Thymus (tissue), 11 donors: ENCODE measurements at regions not wholly inside any gene's neighbourhood (a gene's known extent, or its start where the extent isn't known, plus 50 kb on each side); places are given as distances from the start of the nearest gene placed in this dataset.

Experiments used
- DNase-seq, 9 donors: peaks; one replicate each; pipeline ENCODE4 v3.0.0-alpha.2; 2013; ENCODE audit warnings: low spot score in 9 of 9, low read depth in 6 of 9, missing footprints in 1 of 9
- H3K27ac ChIP-seq, 2 donors: one replicate each; pipeline ENCODE4 v1.5.1; 2013; ENCODE audit warnings: control low read depth in 1 of 2, low read depth in 1 of 2, low read length in 1 of 2, mild to moderate bottlenecking in 1 of 2, moderate library complexity in 1 of 2
- H3K27me3 ChIP-seq, 2 donors: one replicate each; pipeline ENCODE4 v1.5.1; 2013; ENCODE audit warnings: low read length in 1 of 2; ENCODE audit not compliant: control insufficient read depth in 2 of 2, insufficient read depth in 1 of 2
- H3K36me3 ChIP-seq, 2 donors: one replicate each; pipeline ENCODE4 v1.5.1; 2013; ENCODE audit warnings: low read length in 1 of 2, mild to moderate bottlenecking in 1 of 2, moderate library complexity in 1 of 2; ENCODE audit not compliant: control insufficient read depth in 2 of 2, insufficient read depth in 2 of 2
- H3K4me1 ChIP-seq, 2 donors: one replicate each; pipeline ENCODE4 v1.5.1; 2013; ENCODE audit warnings: low read length in 2 of 2; ENCODE audit not compliant: control insufficient read depth in 2 of 2, insufficient read depth in 2 of 2
- H3K4me3 ChIP-seq, 2 donors: one replicate each; pipeline ENCODE4 v1.5.1; 2013; ENCODE audit warnings: low read length in 2 of 2, control low read depth in 1 of 2, mild to moderate bottlenecking in 1 of 2
- H3K9me3 ChIP-seq, 2 donors: one replicate each; pipeline ENCODE4 v1.5.1; 2013; ENCODE audit warnings: low read length in 1 of 2, mild to moderate bottlenecking in 1 of 2; ENCODE audit not compliant: control insufficient read depth in 2 of 2, insufficient read depth in 1 of 2
- whole genome bisulfite sequencing: extraction: QIAGEN DNeasy Blood & Tissue Kit; methylation state at CpG from one replicate; pipeline ENCODE4 v1.1.7; 2013; 5-methylcytosine and 5-hydroxymethylcytosine counted together
- donor health status: healthy.

DNA sequence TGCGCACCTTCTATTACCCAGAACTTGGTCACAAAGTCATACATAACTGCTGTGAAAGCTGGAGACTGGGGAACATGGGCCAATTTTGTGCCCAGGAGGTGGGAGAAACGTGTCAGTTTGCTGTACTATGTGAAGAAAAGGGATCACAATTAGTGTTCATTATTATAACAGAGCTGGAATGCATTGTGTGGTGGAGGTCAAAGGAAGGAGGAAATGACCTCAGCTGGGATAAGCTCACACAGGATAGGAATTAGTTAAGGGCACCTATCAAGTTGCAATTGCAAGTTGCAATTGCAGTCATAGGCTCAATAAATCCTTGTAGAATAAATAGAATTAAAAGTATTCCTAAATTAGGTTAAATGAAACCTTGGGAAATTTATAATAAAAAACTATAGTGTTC, 103.9 kb upstream of the OBI1 start:
- Histone ChIP-seq H3K27me3 (no peaks in the 10 kb centered on the region), H3K4me1 (no peaks in the 10 kb centered on the region), H3K4me3 (no peak overlapping the region), H3K27ac (no peak overlapping the region), H3K9me3 (no peaks in the 10 kb centered on the region), H3K36me3 (no peaks in the 10 kb centered on the region)
- 63% methylated on average over 2 of the region's 2 CpGs for WGBS
- no peak for DNase-seq

DNA sequence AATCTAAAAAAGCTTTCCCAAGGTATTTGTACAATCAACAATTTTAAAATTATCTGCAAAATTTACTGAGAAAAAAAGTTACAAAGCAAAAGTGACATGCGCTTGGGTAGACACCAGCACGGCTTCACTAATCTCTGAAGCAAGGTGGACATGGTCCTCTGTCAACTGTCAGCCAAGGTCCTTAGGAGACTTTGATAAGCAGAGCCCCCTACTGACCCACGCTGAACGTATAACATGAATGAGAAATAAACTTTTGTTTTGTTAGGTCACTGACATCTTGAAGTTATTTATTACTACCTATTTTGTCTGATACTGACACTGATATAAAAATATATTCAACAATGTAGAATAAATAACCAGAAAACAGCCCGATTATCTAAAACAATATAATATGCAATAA, 100.7 kb upstream of the OBI1 start:
- Histone ChIP-seq H3K27ac (no peak overlapping the region), H3K27me3 (no peaks in the 10 kb centered on the region), H3K4me3 (no peak overlapping the region), H3K36me3 (no peaks in the 10 kb centered on the region), H3K9me3 (no peaks in the 10 kb centered on the region), H3K4me1 (no peaks in the 10 kb centered on the region)
- WGBS = 82% methylated on average over 5 of the region's 5 CpGs
- DNase-seq = no peak

DNA sequence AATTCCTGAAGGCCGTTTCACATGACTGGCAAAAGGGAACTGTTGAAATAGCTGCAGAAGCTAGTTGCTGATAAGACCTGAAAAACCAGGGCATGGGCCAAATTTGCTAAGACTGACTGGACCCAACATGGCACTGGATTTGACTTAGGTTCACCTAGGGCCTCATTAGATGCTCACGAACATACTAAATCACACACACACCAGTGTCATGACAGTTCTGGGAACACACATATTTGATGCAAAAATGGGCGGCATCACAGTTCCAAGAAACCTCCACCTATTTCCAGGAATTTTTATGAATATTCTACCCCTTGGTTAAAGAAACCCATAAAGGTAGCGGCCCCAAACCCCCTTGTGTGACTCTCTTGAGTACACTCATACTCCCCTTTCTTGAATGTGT, 99.6 kb upstream of the OBI1 start:
- WGBS = 86% methylated on average over 4 of the region's 4 CpGs
- Histone ChIP-seq H3K9me3 (no peaks in the 10 kb centered on the region), H3K36me3 (no peaks in the 10 kb centered on the region), H3K4me3 (no peak overlapping the region), H3K27ac (no peak overlapping the region), H3K27me3 (no peaks in the 10 kb centered on the region), H3K4me1 (no peaks in the 10 kb centered on the region)
- no peak for DNase-seq

DNA sequence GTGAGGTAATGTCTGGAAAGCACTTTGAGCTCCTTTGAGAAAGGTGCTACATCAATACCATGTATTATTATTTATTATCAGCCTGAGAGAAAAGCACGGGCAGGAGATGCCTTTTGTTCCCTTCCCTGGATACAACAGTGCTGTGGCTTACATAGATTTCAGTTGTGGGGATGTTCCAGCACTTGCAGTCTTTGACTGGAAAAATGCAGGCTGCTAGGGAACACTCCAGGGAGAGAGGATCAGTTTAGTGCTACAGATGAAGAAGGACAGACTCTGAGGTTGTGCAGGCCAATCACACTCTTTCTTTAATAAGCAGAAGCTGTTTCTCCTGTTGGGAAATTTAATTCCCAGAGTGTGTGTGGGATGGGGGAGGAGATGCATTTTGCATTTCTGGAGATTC, 94.5 kb upstream of the OBI1 start:
- H3K36me3 ChIP-seq = no peaks in the 10 kb centered on the region
- no peak overlapping the region for H3K27ac ChIP-seq
- no peak for DNase-seq
- 65% methylated on average over 1 of the region's 1 CpG for WGBS
- no peaks in the 10 kb centered on the region for H3K27me3 ChIP-seq
- H3K4me3 ChIP-seq = no peak overlapping the region
- no peaks in the 10 kb centered on the region for H3K4me1 ChIP-seq
- no peaks in the 10 kb centered on the region for H3K9me3 ChIP-seq

DNA sequence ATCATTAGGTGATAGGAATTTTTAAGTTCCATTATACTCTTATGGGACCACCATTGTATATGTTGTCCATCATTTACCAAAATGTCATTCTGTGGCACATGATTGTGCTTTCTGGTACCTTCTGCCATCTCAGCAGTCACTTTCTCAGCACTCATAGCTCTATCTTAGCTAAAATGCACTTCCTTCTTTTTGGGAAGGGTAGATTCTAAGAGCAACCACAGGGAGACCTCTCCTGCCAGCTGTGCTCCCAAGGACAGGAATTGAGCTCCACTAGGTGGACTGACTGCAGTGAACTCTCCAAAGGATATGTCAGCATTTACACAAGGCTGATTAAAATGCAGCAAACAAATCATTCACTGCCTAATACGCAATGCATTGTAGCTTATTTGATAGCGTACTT, 91.8 kb upstream of the OBI1 start:
- 99% methylated on average over 2 of the region's 2 CpGs for whole genome bisulfite sequencing
- H3K36me3 ChIP-seq = no peaks in the 10 kb centered on the region
- no peak for DNase-seq
- H3K27ac ChIP-seq = no peak overlapping the region
- H3K4me1 ChIP-seq = no peaks in the 10 kb centered on the region
- no peak overlapping the region for H3K4me3 ChIP-seq
- H3K9me3 ChIP-seq = no peaks in the 10 kb centered on the region
- H3K27me3 ChIP-seq = no peaks in the 10 kb centered on the region

DNA sequence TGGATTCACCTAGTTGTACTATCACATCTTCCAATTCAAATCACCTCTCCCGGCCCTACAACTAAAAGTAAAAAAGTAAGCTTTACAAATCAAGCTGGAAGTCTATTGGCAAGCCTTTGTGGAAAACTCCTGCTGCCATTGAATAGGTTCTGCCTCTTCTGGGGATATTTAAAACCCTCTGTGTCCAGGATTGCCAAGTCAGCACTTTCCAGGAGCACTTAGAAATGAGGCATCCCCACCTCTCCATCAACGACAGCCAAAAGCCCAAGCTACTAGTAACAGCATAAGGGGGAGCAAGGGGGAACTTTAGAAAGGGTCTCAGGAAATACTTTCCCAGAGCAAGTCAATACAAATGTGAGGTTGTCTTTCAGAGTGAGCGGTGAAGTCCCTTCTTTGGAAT, 85.0 kb upstream of the OBI1 start:
- WGBS = 87% methylated on average over 3 of the region's 3 CpGs
- H3K9me3 ChIP-seq = no peaks in the 10 kb centered on the region
- no peak overlapping the region for H3K4me3 ChIP-seq
- H3K27ac ChIP-seq = no peak overlapping the region
- H3K27me3 ChIP-seq = no peaks in the 10 kb centered on the region
- H3K36me3 ChIP-seq = no peaks in the 10 kb centered on the region
- no peaks in the 10 kb centered on the region for H3K4me1 ChIP-seq
- no peak for DNase-seq

DNA sequence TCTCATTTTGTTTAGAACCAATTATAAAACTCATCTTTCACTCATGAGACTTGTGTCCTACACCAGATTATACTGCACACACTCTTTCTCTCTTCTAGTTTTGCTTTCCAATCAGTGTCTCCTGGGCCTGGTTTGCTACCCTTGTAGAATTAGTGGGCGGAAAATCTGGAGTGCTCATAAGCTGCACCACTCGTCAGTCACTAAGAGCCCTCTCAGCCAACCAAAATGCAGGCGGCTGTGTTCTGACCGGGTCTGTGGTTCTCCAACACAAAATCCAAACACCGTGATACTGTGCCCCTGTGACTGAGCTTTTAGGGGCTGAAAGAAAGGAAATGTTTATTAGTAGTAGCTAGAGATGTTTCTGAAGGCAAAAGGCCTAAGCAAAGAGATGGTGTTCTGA, 83.7 kb upstream of the OBI1 start:
- H3K4me3 ChIP-seq = no peak overlapping the region
- no peaks in the 10 kb centered on the region for H3K9me3 ChIP-seq
- H3K27ac ChIP-seq = no peak overlapping the region
- no peaks in the 10 kb centered on the region for H3K27me3 ChIP-seq
- no peaks in the 10 kb centered on the region for H3K36me3 ChIP-seq
- DNase-seq = no peak
- H3K4me1 ChIP-seq = no peaks in the 10 kb centered on the region
- 77% methylated on average over 5 of the region's 5 CpGs for WGBS

DNA sequence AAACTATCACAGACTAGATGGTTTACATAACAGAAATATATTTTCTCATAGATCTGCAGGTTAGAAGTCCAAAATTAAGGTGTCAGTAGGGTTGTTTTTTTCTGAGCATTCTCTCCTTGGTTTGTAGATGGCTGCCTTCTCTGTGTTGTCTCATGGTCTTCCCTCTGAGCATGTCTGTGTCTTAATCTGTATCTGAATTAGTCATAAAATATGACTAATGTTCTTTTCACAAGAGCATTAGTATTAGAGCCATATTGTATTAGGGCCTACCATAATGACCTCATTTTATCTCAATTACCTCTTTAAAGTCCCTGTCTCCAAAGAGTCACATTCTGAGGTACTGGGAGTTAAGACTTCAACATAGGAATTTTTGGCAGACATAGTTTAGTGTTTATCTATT, 77.2 kb upstream of the OBI1 start:
- Histone ChIP-seq H3K4me1 (no peaks in the 10 kb centered on the region), H3K36me3 (no peaks in the 10 kb centered on the region), H3K9me3 (no peaks in the 10 kb centered on the region), H3K4me3 (no peak overlapping the region), H3K27ac (no peak overlapping the region), H3K27me3 (no peaks in the 10 kb centered on the region)
- DNase-seq = no peak

DNA sequence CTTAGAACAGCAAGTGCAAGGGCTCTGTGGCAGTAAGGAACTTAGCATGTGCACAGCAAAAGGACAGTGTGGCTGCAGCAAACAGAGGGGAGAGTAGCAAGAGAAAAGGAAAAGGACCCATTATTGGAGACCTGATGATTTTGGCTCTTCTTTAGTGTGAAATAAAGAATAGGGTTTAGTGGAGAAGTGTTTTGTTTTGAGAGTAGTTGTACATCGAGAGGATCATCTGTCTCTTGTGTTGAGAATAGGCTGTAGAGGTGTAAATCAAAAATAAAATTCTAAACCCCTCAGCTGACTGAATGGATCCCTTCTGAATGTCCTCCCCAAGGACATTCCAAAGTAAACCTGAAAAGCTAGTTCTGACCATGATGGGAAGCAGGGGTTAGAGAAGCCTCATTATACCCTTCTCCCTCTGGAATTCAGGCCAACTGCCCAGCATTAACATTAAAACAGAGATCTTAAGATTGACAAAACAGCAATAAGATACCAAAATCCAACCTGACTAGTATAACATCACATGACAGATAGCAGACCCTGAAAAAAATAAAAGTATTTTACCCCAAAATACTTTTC, 73.6 kb upstream of the OBI1 start:
- Histone ChIP-seq H3K27me3 (no peaks in the 10 kb centered on the region), H3K4me3 (no peak overlapping the region), H3K27ac (no peak overlapping the region), H3K4me1 (no peaks in the 10 kb centered on the region), H3K9me3 (no peaks in the 10 kb centered on the region), H3K36me3 (no peaks in the 10 kb centered on the region)
- WGBS = 94% methylated on average over 1 of the region's 1 CpG
- no peak for DNase-seq

DNA sequence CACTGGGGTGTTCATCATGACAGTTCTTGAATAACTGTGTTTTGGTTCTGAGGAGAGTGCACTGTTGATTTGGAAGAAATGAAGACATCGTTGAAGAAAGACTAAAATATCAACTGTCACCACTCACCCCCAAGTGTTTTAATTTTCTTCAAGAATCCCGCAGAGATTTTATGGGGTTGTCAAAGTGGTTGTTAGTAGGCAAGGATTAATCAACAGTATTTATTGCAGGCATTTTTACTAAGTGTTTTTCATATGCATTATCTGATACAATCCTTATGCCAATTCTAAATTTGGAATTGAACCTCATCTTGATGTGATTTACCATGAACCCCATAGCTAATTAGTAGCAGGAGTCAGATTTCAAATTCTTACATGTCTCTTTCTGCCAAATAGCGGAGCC, 63.7 kb upstream of the OBI1 start:
- Histone ChIP-seq H3K4me1 (no peaks in the 10 kb centered on the region), H3K27ac (no peak overlapping the region), H3K4me3 (no peak overlapping the region), H3K36me3 (no peaks in the 10 kb centered on the region), H3K27me3 (no peaks in the 10 kb centered on the region), H3K9me3 (no peaks in the 10 kb centered on the region)
- 95% methylated on average over 3 of the region's 3 CpGs for WGBS
- DNase-seq = no peak
